GM18907 (cell line): ENCODE measurements at regions not wholly inside any gene's neighbourhood (a gene's known extent, or its start where the extent isn't known, plus 50 kb on each side); places are given as distances from the start of the nearest gene placed in this dataset.
"Not testable (repeated sequence)": the region's sequence is repeated elsewhere in the genome, so short reads cannot be mapped to it uniquely, and the experiment has no call there.

ENCODE experiments used
- ATAC-seq: cut with Tn5 transposase; IDR thresholded peaks from one replicate; pipeline ENCODE4 v1.9.1; 2021; ENCODE audit warnings: mild to moderate bottlenecking, moderate library complexity; ENCODE audit not compliant: unreplicated experiment

GRCh38 chr14:57061009-57061711, 207.5 kb downstream of the EXOC5 start:
- ATAC-seq: no peak

GRCh38 chr14:57060276-57060955, 208.3 kb downstream of the EXOC5 start:
- peak; percentile 95 for ATAC-seq

- no peak for ATAC-seq
Measured at GRCh38 chr14:57058319-57058718, 210.4 kb downstream of the EXOC5 start.

- no peak for ATAC-seq
Measured at GRCh38 chr14:57057803-57058202, 210.9 kb downstream of the EXOC5 start.

- not testable (repeated sequence) for ATAC-seq
Measured at GRCh38 chr14:57056522-57056921, 212.2 kb downstream of the EXOC5 start.

- ATAC-seq: no peak
Measured at GRCh38 chr14:57052705-57053302, 215.9 kb downstream of the EXOC5 start.

GRCh38 chr14:57051633-57052032, 217.1 kb downstream of the EXOC5 start:
- no peak for ATAC-seq

GRCh38 chr14:57049848-57050247, 218.9 kb downstream of the EXOC5 start:
- ATAC-seq: no peak

- no peak for ATAC-seq
Measured at GRCh38 chr14:57046175-57046574, 222.5 kb downstream of the EXOC5 start.

- not testable (repeated sequence) for ATAC-seq
Measured at GRCh38 chr14:57044101-57044973, 224.4 kb downstream of the EXOC5 start.

GRCh38 chr14:57038689-57039088, 228.4 kb upstream of the OTX2 start:
- peak; percentile 52 for ATAC-seq

- ATAC-seq: no peak
Measured at GRCh38 chr14:57031474-57031873, 221.2 kb upstream of the OTX2 start.

- ATAC-seq: no peak
Measured at GRCh38 chr14:57029620-57030253, 219.5 kb upstream of the OTX2 start.

GRCh38 chr14:57025456-57025855, 215.2 kb upstream of the OTX2 start:
- ATAC-seq: no peak

GRCh38 chr14:57022608-57023007, 212.3 kb upstream of the OTX2 start:
- no peak for ATAC-seq

- no peak for ATAC-seq
Measured at GRCh38 chr14:57018065-57018464, 207.8 kb upstream of the OTX2 start.

- ATAC-seq: no peak
Measured at GRCh38 chr14:57013987-57014386, 203.7 kb upstream of the OTX2 start.

GRCh38 chr14:57009585-57010515, 199.6 kb upstream of the OTX2 start:
- no peak for ATAC-seq

GRCh38 chr14:57008534-57008933, 198.3 kb upstream of the OTX2 start:
- no peak for ATAC-seq

- no peak for ATAC-seq
Measured at GRCh38 chr14:56998728-56999127, 188.4 kb upstream of the OTX2 start.
